Endothelial cell of umbilical vein (primary cell): ENCODE measurements at regions not wholly inside any gene's neighbourhood (a gene's known extent, or its start where the extent isn't known, plus 50 kb on each side); places are given as distances from the start of the nearest gene placed in this dataset.

ENCODE experiments used
- BruUV-seq: library from RNA; stranded (reverse); fragments of 400-500 nt; replicated peaks from 2 replicates; lab custom pipeline; 2021; lab: Mats Ljungman, UMichigan
- CTCF ChIA-PET: fragments of 300-600, 350-600 bp; sonication (Branson Sonifier 250); formaldehyde crosslinking; loops from one replicate; lab custom pipeline; 2021; ENCODE audit warnings: antibody characterized with exemption, inconsistent platforms; lab: Charles Lee
- POLR2A ChIA-PET: fragments of 300-600, 350-600 bp; sonication (Branson Sonifier 250); formaldehyde crosslinking; loops from one replicate; lab custom pipeline; 2021; ENCODE audit warnings: antibody characterized with exemption, inconsistent platforms; lab: Charles Lee
- DNase-seq: peaks from one replicate; pipeline ENCODE4 v3.0.0-alpha.2; 2011; ENCODE audit warnings: low read depth, low spot score
- FAIRE-seq: peaks from 2 replicates; lab custom pipeline; 2011; peaks lifted over from hg19 to GRCh38; lab: Jason Lieb, UNC
- H2AFZ ChIP-seq: 2 replicates; pipeline ENCODE4 v1.6.0; 2012; ENCODE audit warnings: low read depth, low read length, control low read depth, inconsistent platforms
- H3K27ac ChIP-seq: 2 replicates; pipeline ENCODE4 v1.5.1; 2011; ENCODE audit warnings: low read depth, mild to moderate bottlenecking, control low read depth, low read length, moderate library complexity; ENCODE audit not compliant: insufficient read depth
- H3K27me3 ChIP-seq, 2 experiments: 2 replicates each; pipeline versions ENCODE4 v1.6.0 to v1.6.1; 2011; ENCODE audit warnings: low read length in 2 of 2, mixed read lengths in 1 of 2; ENCODE audit not compliant: control insufficient read depth in 2 of 2, insufficient read depth in 2 of 2
- H3K36me3 ChIP-seq, 2 experiments: 2 replicates in 1 of 2; 3 replicates in 1 of 2; pipeline ENCODE4 v1.5.1; 2011; ENCODE audit warnings: low read length in 2 of 2, mild to moderate bottlenecking in 1 of 2, moderate library complexity in 1 of 2; ENCODE audit not compliant: control insufficient read depth in 2 of 2, insufficient read depth in 2 of 2; ENCODE audit errors: extremely low read depth in 1 of 2
- H3K4me1 ChIP-seq: 3 replicates; pipeline ENCODE4 v1.5.1; 2011; ENCODE audit warnings: mild to moderate bottlenecking, low read length; ENCODE audit not compliant: control insufficient read depth, insufficient read depth; ENCODE audit errors: extremely low read depth
- H3K4me2 ChIP-seq: 2 replicates; pipeline ENCODE4 v1.6.1; 2011; ENCODE audit warnings: low read length, control low read depth, mixed read lengths; ENCODE audit not compliant: insufficient read depth
- H3K4me3 ChIP-seq, 3 experiments: fragments of 200-600 bp in 1 of 3; sonication (generic), shearing (Covaris generic) in 1 of 3; replicated peaks in 1 of 3; 2 replicates each; pipeline ENCODE4 v1.5.1; 2011 to 2016; ENCODE audit warnings: control low read depth in 3 of 3, low read length in 3 of 3, mild to moderate bottlenecking in 2 of 3, inconsistent platforms in 1 of 3, low read depth in 1 of 3, moderate library complexity in 1 of 3; ENCODE audit not compliant: insufficient read depth in 1 of 3
- H3K79me2 ChIP-seq: 2 replicates; pipeline ENCODE4 v1.6.0; 2012; ENCODE audit warnings: low read length, inconsistent platforms; ENCODE audit not compliant: control insufficient read depth, insufficient read depth
- H3K9ac ChIP-seq: replicated peaks from 2 replicates; pipeline ENCODE3; 2011; ENCODE audit warnings: low read length, control low read depth; ENCODE audit not compliant: insufficient read depth; ENCODE audit errors: extremely low read depth
- H3K9me1 ChIP-seq: replicated peaks from 3 replicates; pipeline ENCODE4 v1.6.0; 2011; ENCODE audit warnings: mild to moderate bottlenecking, low read length; ENCODE audit not compliant: control insufficient read depth, insufficient read depth; ENCODE audit errors: extremely low read depth
- H3K9me3 ChIP-seq: replicated peaks from 2 replicates; pipeline ENCODE4 v1.5.1; 2012; ENCODE audit warnings: low read length, inconsistent platforms; ENCODE audit not compliant: control insufficient read depth, insufficient read depth
- H4K20me1 ChIP-seq: replicated peaks from 2 replicates; pipeline ENCODE3; 2011; ENCODE audit warnings: mild to moderate bottlenecking, low read length; ENCODE audit not compliant: control insufficient read depth, insufficient read depth; ENCODE audit errors: extremely low read depth
- CTCF ChIP-seq, 2 donors: IDR thresholded peaks; 1 replicate in 1 of 2; 2 replicates in 1 of 2; pipeline ENCODE4 v1.5.1; 2011; ENCODE audit warnings: low read length in 2 of 2, mild to moderate bottlenecking in 2 of 2, moderate library complexity in 2 of 2, control low read depth in 1 of 2, inconsistent platforms in 1 of 2, low read depth in 1 of 2; ENCODE audit not compliant: insufficient read depth in 1 of 2; ENCODE audit errors: extremely low read depth in 1 of 2
- EZH2 ChIP-seq: IDR thresholded peaks from 2 replicates; pipeline ENCODE4 v1.6.1; 2012; ENCODE audit warnings: borderline replicate concordance, low read depth, mild to moderate bottlenecking, moderate library complexity, low read length, inconsistent platforms; ENCODE audit not compliant: severe bottlenecking
- FOS ChIP-seq: IDR thresholded peaks from 2 replicates; pipeline ENCODE4 v1.6.1; 2011; ENCODE audit warnings: mild to moderate bottlenecking, low read length, moderate library complexity, borderline replicate concordance; ENCODE audit not compliant: insufficient read depth
- GATA2 ChIP-seq: IDR thresholded peaks from 2 replicates; pipeline ENCODE4 v1.7.0; 2011; ENCODE audit warnings: low read depth, mild to moderate bottlenecking, moderate library complexity, mixed read lengths, low read length; ENCODE audit not compliant: insufficient read length, insufficient read depth
- JUN ChIP-seq: IDR thresholded peaks from 2 replicates; pipeline ENCODE4 v1.6.1; 2011; ENCODE audit warnings: borderline replicate concordance, low read depth; ENCODE audit not compliant: insufficient read length, insufficient read depth
- MYC ChIP-seq: IDR thresholded peaks from one replicate; pipeline ENCODE4 v1.6.1; 2011; ENCODE audit warnings: mild to moderate bottlenecking, low read depth, low read length
- POLR2A ChIP-seq: IDR thresholded peaks from 2 replicates; pipeline ENCODE4 v1.6.1; 2012; ENCODE audit warnings: low read depth, mild to moderate bottlenecking, control low read depth, low read length
- POLR2AphosphoS5 ChIP-seq: IDR thresholded peaks from 2 replicates; pipeline ENCODE4 v1.6.1; 2012; ENCODE audit warnings: low read depth, mild to moderate bottlenecking, control low read depth, low read length, moderate library complexity; ENCODE audit not compliant: insufficient read depth
- dilution Hi-C: fragments of 300-500 bp; cut with MboI; formaldehyde crosslinking; loops from one replicate; pipeline ENCODE4 v1.15.0; 2019; ENCODE audit warnings: low sequenced_read_pairs; ENCODE audit not compliant: extremely low pct_ligation_motif_present
- intact Hi-C: fragments of 100-400 bp; cut with micrococcal nuclease; formaldehyde crosslinking; loops from one replicate; pipeline ENCODE4 v1.10.0; 2022
- TF ChIP-seq, protein P1 (sequence below): IDR thresholded peaks from 2 replicates; pipeline ENCODE4 v1.6.1; 2011; ENCODE audit not compliant: insufficient read depth, insufficient read length

- TF ChIP-seq FOS = no peak
- TF ChIP-seq POLR2A = no peak
- TF ChIP-seq MYC = no peak
- no peak for TF ChIP-seq GATA2
- TF ChIP-seq POLR2AphosphoS5 = no peak
- TF ChIP-seq, protein P1, sequence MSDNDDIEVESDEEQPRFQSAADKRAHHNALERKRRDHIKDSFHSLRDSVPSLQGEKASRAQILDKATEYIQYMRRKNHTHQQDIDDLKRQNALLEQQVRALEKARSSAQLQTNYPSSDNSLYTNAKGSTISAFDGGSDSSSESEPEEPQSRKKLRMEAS = no peak
- TF ChIP-seq JUN = no peak
- TF ChIP-seq EZH2 = no peak
- TF ChIP-seq CTCF (IDR thresholded peaks at IDR 0.05; ENCODE audit: extremely low read depth in 1 of 2, insufficient read depth in 1 of 2, low read depth in 1 of 2, low read length in 2 of 2) = no peak
- dilution Hi-C loops = no loop called here
- H3K9ac ChIP-seq = no peak overlapping the region
- POLR2A ChIA-PET = no interaction called here
- no peaks in the 10 kb centered on the region for H3K36me3 ChIP-seq
- H3K4me1 ChIP-seq = no peaks in the 10 kb centered on the region
- H3K9me3 ChIP-seq = no peaks in the 10 kb centered on the region
- no peak overlapping the region for H2AFZ ChIP-seq
- H3K4me3 ChIP-seq = no peak overlapping the region
- intact Hi-C loops = no loop called here
- peaks cover 0 to 4% of the 10 kb centered on the region in 2 experiments for H3K27me3 ChIP-seq
- CTCF ChIA-PET = no interaction called here
- BruUV-seq = no TSS peak
- no peak overlapping the region for H3K4me2 ChIP-seq
- H3K9me1 ChIP-seq = no peaks in the 10 kb centered on the region
- no peaks in the 10 kb centered on the region for H4K20me1 ChIP-seq
- FAIRE-seq (no peak), DNase-seq (no peak)
- H3K79me2 ChIP-seq = no peaks in the 10 kb centered on the region
- no peak overlapping the region for H3K27ac ChIP-seq
These were observed 516.1 kb downstream of the NTRK2 start for GRCh38 chr9:85185486-85186217.
